ENCODE measurements at regions not wholly inside any gene's neighbourhood (a gene's known extent, or its start where the extent isn't known, plus 50 kb on each side); places are given as distances from the start of the nearest gene placed in this dataset.

DNA sequence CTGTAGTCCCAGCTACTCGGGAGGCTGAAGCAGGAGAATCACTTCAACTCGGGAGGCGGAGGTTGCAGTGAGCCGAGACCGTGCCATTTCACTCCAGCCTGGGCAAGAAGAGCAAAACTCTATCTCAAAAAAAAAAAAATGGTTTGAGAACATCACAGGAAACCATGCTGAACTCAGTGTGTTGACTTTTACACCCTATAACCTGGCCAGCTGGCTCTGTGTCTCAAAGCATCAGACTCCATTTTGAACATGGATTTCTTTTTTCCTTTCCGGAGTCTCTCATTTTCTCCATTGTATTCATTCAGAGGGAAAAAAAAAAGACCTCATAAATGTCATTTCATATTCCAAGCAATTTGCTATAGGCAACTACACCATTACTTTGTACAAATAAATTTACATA lies 63.2 kb upstream of the FOXN3 start:
- Mint-ChIP-seq H3K4me3 (no peak overlapping the region), H3K27me3 (no peaks in the 10 kb centered on the region), H3K9me3 (peaks cover 0 to 4% (median 0%) of the 10 kb centered on the region in 11 donors), H3K27ac (no peak overlapping the region), H3K4me1 (peaks cover 6 to 36% (median 29%) of the 10 kb centered on the region in 7 donors), H3K36me3 (peaks cover 15 to 49% (median 24%) of the 10 kb centered on the region in 5 donors)
- no peak overlapping the region for H3K4me3 ChIP-seq (ENCODE audit: low read length)
- H3K27ac ChIP-seq (ENCODE audit: low read depth, low read length), result no peak overlapping the region
- no peak for DNase-seq
- POLR2A ChIA-PET, result interaction anchor here (0.6 kb wide), 1 partner anchor 105 kb away, joined by 3 read pairs; no protein-coding TSS in a partner anchor
- ATAC-seq, result no peak
- intact Hi-C loops (cut with micrococcal nuclease), result no loop called here
- H3K27me3 ChIP-seq (ENCODE audit: control insufficient read depth in 2 of 2, insufficient read depth in 2 of 2, low read length in 2 of 2), result no peaks in the 10 kb centered on the region
- CTCF ChIA-PET, result no interaction called here
- H3K4me1 ChIP-seq (ENCODE audit: control insufficient read depth in 2 of 2, insufficient read depth in 2 of 2, low read length in 2 of 2), result no peaks in the 10 kb centered on the region
- no peaks in the 10 kb centered on the region for H3K9me3 ChIP-seq (ENCODE audit: control insufficient read depth in 2 of 3, low read length in 3 of 3)
- peaks cover 0 to 17% (median 8%) of the 10 kb centered on the region in 3 experiments for H3K36me3 ChIP-seq (ENCODE audit: control insufficient read depth in 2 of 3, insufficient read depth in 3 of 3, low read length in 3 of 3)

DNA sequence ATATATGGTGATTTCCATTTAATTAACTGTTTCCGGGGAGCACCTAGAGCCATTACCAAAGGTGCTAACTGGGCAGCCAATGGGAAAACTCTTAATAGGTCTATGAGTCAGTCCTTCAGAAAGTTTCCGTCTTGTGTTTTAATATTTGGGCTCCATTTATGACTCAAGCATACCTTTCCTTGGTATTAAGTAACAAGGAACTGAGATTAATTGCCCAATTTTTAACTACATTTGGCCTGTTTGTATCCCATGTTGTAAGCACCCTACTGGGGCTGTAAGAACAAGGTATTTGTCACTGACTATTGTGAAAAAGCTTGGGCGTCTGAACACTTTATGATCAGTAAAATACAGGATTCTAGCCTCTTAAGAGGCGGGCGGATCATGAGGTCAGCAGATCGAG lies 62.8 kb upstream of the FOXN3 start:
- Mint-ChIP-seq H3K27ac (peak overlapping the region in 1 of 9 donors; percentile 47), H3K27me3 (no peaks in the 10 kb centered on the region), H3K36me3 (peaks cover 15 to 47% (median 24%) of the 10 kb centered on the region in 5 donors), H3K4me3 (no peak overlapping the region), H3K4me1 (peaks cover 4 to 34% (median 32%) of the 10 kb centered on the region in 7 donors), H3K9me3 (peaks cover 0 to 4% (median 0%) of the 10 kb centered on the region in 11 donors)
- peak; percentile 73 for ATAC-seq
- H3K36me3 ChIP-seq (ENCODE audit: control insufficient read depth in 2 of 3, insufficient read depth in 3 of 3, low read length in 3 of 3), result peaks cover 0 to 14% (median 6%) of the 10 kb centered on the region in 3 experiments
- intact Hi-C loops (cut with micrococcal nuclease), result no loop called here
- no peaks in the 10 kb centered on the region for H3K9me3 ChIP-seq (ENCODE audit: control insufficient read depth in 2 of 3, low read length in 3 of 3)
- ChIA-PET CTCF (no interaction called here), POLR2A (interaction anchor here (0.6 kb wide), 1 partner anchor 105 kb away, joined by 3 read pairs; no protein-coding TSS in a partner anchor)
- no peaks in the 10 kb centered on the region for H3K4me1 ChIP-seq (ENCODE audit: control insufficient read depth in 2 of 2, insufficient read depth in 2 of 2, low read length in 2 of 2)
- H3K27me3 ChIP-seq (ENCODE audit: control insufficient read depth in 2 of 2, insufficient read depth in 2 of 2, low read length in 2 of 2), result no peaks in the 10 kb centered on the region
- no peak overlapping the region for H3K27ac ChIP-seq (ENCODE audit: low read depth, low read length)
- no peak overlapping the region for H3K4me3 ChIP-seq (ENCODE audit: low read length)
- DNase-seq, result no peak

DNA sequence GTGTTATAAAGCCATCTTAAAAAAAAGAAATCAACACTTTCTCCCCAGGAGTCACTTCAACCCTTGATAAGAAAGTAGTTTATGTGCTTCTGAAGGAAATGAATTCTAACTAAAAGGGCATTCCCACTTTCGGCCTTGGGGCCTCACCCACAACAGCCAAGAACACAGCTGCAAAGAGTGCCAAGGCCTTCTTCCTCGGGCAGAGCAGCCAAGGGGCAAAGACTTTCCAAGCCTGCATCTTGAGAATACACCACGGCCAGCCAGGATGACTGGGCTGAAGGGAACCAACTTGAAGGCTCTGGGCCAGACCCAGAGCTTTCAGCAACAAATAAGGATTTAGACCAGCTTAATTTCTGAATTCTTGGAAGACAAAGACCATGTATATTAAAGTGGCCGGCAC lies 60.4 kb upstream of the FOXN3 start:
- CTCF ChIA-PET, result interaction anchor here (1.0 kb wide), 1 partner anchor 75 kb away, joined by 3 read pairs; no protein-coding TSS in a partner anchor
- Mint-ChIP-seq H3K36me3 (peaks cover 11 to 49% (median 28%) of the 10 kb centered on the region in 5 donors), H3K9me3 (peaks cover 0 to 4% (median 0%) of the 10 kb centered on the region in 11 donors), H3K4me1 (peaks cover 4 to 41% (median 31%) of the 10 kb centered on the region in 7 donors), H3K27ac (peak overlapping the region in 4 of 9 donors; percentile 33 to 49 (median 42)), H3K27me3 (no peaks in the 10 kb centered on the region), H3K4me3 (no peak overlapping the region)
- H3K27me3 ChIP-seq (ENCODE audit: control insufficient read depth in 2 of 2, insufficient read depth in 2 of 2, low read length in 2 of 2), result no peaks in the 10 kb centered on the region
- H3K27ac ChIP-seq (ENCODE audit: low read depth, low read length), result no peak overlapping the region
- POLR2A ChIA-PET, result interaction anchor here (0.5 kb wide), 1 partner anchor 281 kb away, joined by 3 read pairs; no protein-coding TSS in a partner anchor
- intact Hi-C loops (cut with micrococcal nuclease), result no loop called here
- H3K4me1 ChIP-seq (ENCODE audit: control insufficient read depth in 2 of 2, insufficient read depth in 2 of 2, low read length in 2 of 2), result no peaks in the 10 kb centered on the region
- H3K4me3 ChIP-seq (ENCODE audit: low read length), result no peak overlapping the region
- DNase-seq (no peak), ATAC-seq (no peak)
- no peaks in the 10 kb centered on the region for H3K9me3 ChIP-seq (ENCODE audit: control insufficient read depth in 2 of 3, low read length in 3 of 3)
- H3K36me3 ChIP-seq (ENCODE audit: control insufficient read depth in 2 of 3, insufficient read depth in 3 of 3, low read length in 3 of 3), result peaks cover 0 to 7% (median 6%) of the 10 kb centered on the region in 3 experiments

DNA sequence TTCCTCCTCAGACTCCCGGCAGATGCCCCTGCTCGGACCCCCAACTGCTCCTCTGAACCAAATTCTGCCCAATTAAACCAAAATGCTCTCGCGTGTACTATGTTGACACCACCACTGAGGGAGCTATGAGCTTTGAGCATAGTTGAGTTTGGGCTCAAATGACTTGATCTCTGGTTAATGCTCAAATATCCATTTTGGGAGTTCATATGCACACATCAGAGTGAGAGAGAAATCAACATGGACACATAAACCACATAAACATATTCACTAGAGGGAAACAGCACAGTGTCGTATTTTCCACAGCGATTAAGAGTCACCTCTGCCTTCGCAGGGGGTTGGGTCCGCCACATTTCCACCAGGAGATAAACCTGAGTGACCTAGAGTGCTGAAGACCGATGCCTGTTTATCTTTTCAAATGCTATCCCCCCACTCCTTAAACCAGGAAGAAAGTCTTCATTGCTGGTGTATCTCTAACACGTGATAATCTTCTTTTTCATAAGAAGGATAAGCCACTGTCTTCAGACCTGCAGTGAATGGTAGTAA lies 59.4 kb upstream of the FOXN3 start:
- H3K27me3 Mint-ChIP-seq, result no peaks in the 10 kb centered on the region
- Histone ChIP-seq H3K4me1 (ENCODE audit: control insufficient read depth in 2 of 2, insufficient read depth in 2 of 2, low read length in 2 of 2) (no peaks in the 10 kb centered on the region), H3K36me3 (ENCODE audit: control insufficient read depth in 2 of 3, insufficient read depth in 3 of 3, low read length in 3 of 3) (peaks cover 0 to 5% (median 4%) of the 10 kb centered on the region in 3 experiments), H3K4me3 (ENCODE audit: low read length) (no peak overlapping the region), H3K27ac (ENCODE audit: low read depth, low read length) (no peak overlapping the region), H3K9me3 (ENCODE audit: control insufficient read depth in 2 of 3, low read length in 3 of 3) (no peaks in the 10 kb centered on the region), H3K27me3 (ENCODE audit: control insufficient read depth in 2 of 2, insufficient read depth in 2 of 2, low read length in 2 of 2) (no peaks in the 10 kb centered on the region)
- DNase-seq, result no peak
- H3K27ac Mint-ChIP-seq, result peak overlapping the region in 4 of 9 donors; percentile 32 to 76 (median 52)
- ChIA-PET POLR2A (no interaction called here), CTCF (interaction anchor here (1.0 kb wide), 1 partner anchor 74 kb away, joined by 3 read pairs; no protein-coding TSS in a partner anchor)
- H3K9me3 Mint-ChIP-seq, result peaks cover 0 to 4% (median 0%) of the 10 kb centered on the region in 11 donors
- no peak for ATAC-seq
- intact Hi-C loops (cut with micrococcal nuclease), result no loop called here
- peaks cover 8 to 43% (median 29%) of the 10 kb centered on the region in 5 donors for H3K36me3 Mint-ChIP-seq
- H3K4me1 Mint-ChIP-seq, result peaks cover 4 to 41% (median 34%) of the 10 kb centered on the region in 7 donors
- no peak overlapping the region for H3K4me3 Mint-ChIP-seq

DNA sequence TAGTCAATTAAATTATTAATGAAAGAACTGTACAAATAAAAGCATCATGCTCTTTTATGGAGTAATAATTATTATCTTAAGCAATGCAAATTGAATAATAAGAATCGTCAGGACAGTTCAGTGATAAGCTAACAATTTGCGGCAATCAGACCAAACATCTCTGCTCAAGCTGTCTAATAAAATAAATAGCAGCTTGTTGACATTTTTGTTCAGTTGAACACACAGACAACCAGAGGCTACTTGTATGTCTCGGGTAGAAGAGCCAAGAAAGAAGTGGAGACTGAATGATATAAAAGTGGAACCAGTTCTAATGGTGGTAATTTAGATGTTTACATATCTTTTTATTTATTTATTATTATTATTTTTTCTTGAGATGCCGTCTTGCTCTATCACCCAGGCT lies 57.4 kb upstream of the FOXN3 start:
- Histone ChIP-seq H3K4me1 (ENCODE audit: control insufficient read depth in 2 of 2, insufficient read depth in 2 of 2, low read length in 2 of 2) (peaks cover 0 to under 1% of the 10 kb centered on the region in 2 donors), H3K4me3 (ENCODE audit: low read length) (no peak overlapping the region), H3K27ac (ENCODE audit: low read depth, low read length) (no peak overlapping the region), H3K27me3 (ENCODE audit: control insufficient read depth in 2 of 2, insufficient read depth in 2 of 2, low read length in 2 of 2) (no peaks in the 10 kb centered on the region), H3K36me3 (ENCODE audit: control insufficient read depth in 2 of 3, insufficient read depth in 3 of 3, low read length in 3 of 3) (peaks cover 0 to 8% (median 0%) of the 10 kb centered on the region in 3 experiments), H3K9me3 (ENCODE audit: control insufficient read depth in 2 of 3, low read length in 3 of 3) (no peaks in the 10 kb centered on the region)
- H3K9me3 Mint-ChIP-seq, result peaks cover 0 to 4% (median 0%) of the 10 kb centered on the region in 11 donors
- CTCF ChIA-PET, result no interaction called here
- peaks cover 6 to 47% (median 33%) of the 10 kb centered on the region in 5 donors for H3K36me3 Mint-ChIP-seq
- ATAC-seq (no peak), DNase-seq (no peak)
- intact Hi-C loops (cut with micrococcal nuclease), result no loop called here
- H3K4me1 Mint-ChIP-seq, result peaks cover 4 to 58% (median 48%) of the 10 kb centered on the region in 7 donors
- POLR2A ChIA-PET, result interaction anchor here (0.7 kb wide), 1 partner anchor 244 kb away, joined by 3 read pairs; no protein-coding TSS in a partner anchor
- H3K27ac Mint-ChIP-seq, result no peak overlapping the region
- H3K4me3 Mint-ChIP-seq, result no peak overlapping the region
- H3K27me3 Mint-ChIP-seq, result no peaks in the 10 kb centered on the region

DNA sequence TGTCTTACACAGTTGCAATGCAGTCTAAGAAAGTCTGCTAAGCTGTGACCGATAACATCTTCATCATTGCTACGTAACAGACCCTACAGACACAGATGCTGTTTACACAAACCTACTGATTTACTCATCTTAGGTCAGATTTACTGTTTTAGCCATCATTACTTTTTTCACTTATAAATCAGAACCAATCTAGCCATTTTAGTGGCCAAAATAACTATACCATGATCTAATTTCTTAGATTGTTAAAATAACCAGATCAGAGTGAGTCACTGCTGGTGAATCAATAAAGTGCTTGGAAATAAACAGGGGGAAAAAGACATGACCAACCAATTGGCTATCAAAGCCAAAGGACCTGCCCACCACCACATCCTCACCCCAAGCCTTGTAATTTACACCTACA lies 57.0 kb upstream of the FOXN3 start:
- H3K27me3 ChIP-seq (ENCODE audit: control insufficient read depth in 2 of 2, insufficient read depth in 2 of 2, low read length in 2 of 2), result no peaks in the 10 kb centered on the region
- Mint-ChIP-seq H3K4me3 (no peak overlapping the region), H3K27me3 (no peaks in the 10 kb centered on the region), H3K9me3 (peaks cover 0 to 2% (median 0%) of the 10 kb centered on the region in 11 donors), H3K36me3 (peaks cover 6 to 42% (median 30%) of the 10 kb centered on the region in 5 donors), H3K4me1 (peaks cover 4 to 60% (median 52%) of the 10 kb centered on the region in 7 donors), H3K27ac (peak overlapping the region in 1 of 9 donors; percentile 3)
- H3K4me1 ChIP-seq (ENCODE audit: control insufficient read depth in 2 of 2, insufficient read depth in 2 of 2, low read length in 2 of 2), result peaks cover 0 to 5% of the 10 kb centered on the region in 2 donors
- no peak overlapping the region for H3K27ac ChIP-seq (ENCODE audit: low read depth, low read length)
- intact Hi-C loops (cut with micrococcal nuclease), result no loop called here
- ATAC-seq (no peak), DNase-seq (no peak)
- ChIA-PET POLR2A (no interaction called here), CTCF (no interaction called here)
- peaks cover 0 to 11% (median 0%) of the 10 kb centered on the region in 3 experiments for H3K36me3 ChIP-seq (ENCODE audit: control insufficient read depth in 2 of 3, insufficient read depth in 3 of 3, low read length in 3 of 3)
- H3K4me3 ChIP-seq (ENCODE audit: low read length), result no peak overlapping the region
- no peaks in the 10 kb centered on the region for H3K9me3 ChIP-seq (ENCODE audit: control insufficient read depth in 2 of 3, low read length in 3 of 3)

Measured in naive thymus-derived CD4-positive, alpha-beta T cell (primary cell).